Neural progenitor cell (in vitro differentiated cells): ENCODE measurements at regions not wholly inside any gene's neighbourhood (a gene's known extent, or its start where the extent isn't known, plus 50 kb on each side); places are given as distances from the start of the nearest gene placed in this dataset.

Source experiments
- EZH2 ChIP-seq: fragments of 200-600 bp; sonication (generic); IDR thresholded peaks from 2 replicates; pipeline ENCODE4 v1.6.1; 2017; ENCODE audit warnings: antibody characterized with exemption, mild to moderate bottlenecking, moderate library complexity
- TF ChIP-seq, protein P1 (sequence below): fragments of 200-600 bp; sonication (generic); IDR thresholded peaks from 2 replicates; pipeline ENCODE4 v1.5.1; 2017; ENCODE audit warnings: antibody characterized with exemption, mild to moderate bottlenecking

DNA sequence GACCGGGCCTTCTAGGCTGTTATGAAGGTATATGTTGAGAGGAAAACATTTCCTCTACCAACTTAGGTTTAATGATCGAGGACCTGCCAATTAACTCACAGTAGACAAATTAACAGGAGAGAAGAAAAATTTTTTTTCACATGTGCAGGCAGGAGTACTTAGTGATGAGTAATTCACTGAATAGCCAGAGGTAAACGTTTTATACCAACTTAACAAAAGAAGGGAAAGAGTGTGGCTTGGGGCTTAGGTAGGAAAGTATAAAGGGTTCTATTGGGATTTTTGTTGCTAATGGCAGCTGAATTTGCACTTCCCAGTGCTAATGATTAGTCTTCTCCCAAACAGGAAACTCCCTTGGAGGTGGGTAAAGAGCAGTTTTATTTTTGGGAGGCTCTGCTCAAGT lies 121.6 kb upstream of the HS3ST4 start:
- TF ChIP-seq, protein P1, sequence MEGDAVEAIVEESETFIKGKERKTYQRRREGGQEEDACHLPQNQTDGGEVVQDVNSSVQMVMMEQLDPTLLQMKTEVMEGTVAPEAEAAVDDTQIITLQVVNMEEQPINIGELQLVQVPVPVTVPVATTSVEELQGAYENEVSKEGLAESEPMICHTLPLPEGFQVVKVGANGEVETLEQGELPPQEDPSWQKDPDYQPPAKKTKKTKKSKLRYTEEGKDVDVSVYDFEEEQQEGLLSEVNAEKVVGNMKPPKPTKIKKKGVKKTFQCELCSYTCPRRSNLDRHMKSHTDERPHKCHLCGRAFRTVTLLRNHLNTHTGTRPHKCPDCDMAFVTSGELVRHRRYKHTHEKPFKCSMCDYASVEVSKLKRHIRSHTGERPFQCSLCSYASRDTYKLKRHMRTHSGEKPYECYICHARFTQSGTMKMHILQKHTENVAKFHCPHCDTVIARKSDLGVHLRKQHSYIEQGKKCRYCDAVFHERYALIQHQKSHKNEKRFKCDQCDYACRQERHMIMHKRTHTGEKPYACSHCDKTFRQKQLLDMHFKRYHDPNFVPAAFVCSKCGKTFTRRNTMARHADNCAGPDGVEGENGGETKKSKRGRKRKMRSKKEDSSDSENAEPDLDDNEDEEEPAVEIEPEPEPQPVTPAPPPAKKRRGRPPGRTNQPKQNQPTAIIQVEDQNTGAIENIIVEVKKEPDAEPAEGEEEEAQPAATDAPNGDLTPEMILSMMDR: no peak
- TF ChIP-seq EZH2: no peak
